HT-29 (cell line): ENCODE measurements at regions not wholly inside any gene's neighbourhood (a gene's known extent, or its start where the extent isn't known, plus 50 kb on each side); places are given as distances from the start of the nearest gene placed in this dataset.
A peak's percentile ranks its signal among the peaks of the same experiment; 100 is the strongest.
"Not testable (repeated sequence)": the region's sequence is repeated elsewhere in the genome, so short reads cannot be mapped to it uniquely, and the experiment has no call there.

ENCODE experiments used
- DNase-seq: peaks from one replicate; pipeline ENCODE4 v3.0.0-alpha.2; 2015; ENCODE audit warnings: low spot score

DNA sequence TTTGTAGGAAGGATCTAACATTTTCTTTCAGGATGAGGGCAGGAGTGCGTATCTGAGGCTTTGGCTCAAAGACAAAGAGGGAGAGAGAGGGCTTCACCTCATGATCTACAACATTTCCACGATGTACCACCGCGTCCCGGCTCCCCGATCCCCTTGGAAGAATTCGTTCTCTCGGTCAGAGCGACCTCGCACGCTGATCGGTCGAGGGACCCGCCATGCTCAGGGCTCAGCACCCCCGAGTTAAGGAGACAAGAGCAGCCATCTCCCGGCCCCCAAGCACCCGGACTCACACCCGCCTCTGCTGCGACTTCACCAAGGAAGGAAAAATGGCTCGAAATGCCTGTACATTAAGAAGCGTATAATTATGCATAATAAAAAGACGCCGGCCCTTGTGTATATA is 89.5 kb upstream of the RPL38 start:
- DNase-seq, result no peak

DNA sequence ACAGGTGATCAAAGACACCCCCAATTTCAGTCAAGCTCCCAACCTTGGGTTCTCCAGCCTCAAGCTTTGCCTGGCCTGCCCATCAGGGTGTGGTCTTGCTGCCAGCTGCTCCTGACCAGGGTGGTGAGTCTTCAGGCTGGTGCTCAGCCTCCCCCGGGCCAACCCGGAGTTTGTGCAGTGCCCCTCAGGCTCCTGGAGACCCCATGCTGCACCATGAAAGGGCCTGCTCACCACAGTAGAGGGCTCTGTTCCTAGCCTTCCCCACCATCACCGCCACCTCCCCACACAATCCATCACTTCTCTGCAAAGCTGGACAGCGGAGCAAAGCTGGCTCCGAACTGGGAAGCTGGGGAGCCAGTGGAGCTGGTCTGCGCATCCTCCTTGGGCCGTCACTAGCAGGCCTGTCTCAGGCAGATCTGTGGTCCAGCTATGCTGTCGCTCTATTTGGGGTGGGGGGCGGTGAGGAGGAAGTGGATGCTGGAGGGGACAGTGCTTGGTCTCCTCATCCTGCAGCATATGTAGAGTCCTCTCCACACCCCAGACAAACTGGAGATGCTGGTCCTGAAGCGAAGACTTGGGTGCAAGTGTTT is 88.5 kb upstream of the RPL38 start:
- DNase-seq, result no peak

DNA sequence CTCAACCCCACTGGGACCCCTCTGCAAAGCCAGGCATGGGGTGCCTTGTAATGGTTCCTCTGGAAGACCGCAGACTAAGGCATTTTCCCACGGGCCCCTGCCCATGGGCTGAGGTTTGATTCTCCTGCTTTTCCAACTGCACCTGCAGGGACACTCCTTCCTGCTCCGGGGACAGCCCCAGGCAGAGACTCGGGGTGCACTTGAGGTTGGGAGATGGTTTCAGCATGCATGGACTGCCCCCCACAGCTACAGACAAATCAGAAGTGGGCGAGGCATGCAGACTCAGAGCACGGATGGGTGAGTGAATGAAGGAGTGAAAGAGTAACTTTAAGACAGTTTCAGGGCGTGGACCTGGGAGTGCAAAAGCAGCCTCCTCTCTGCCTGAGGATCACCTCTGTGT is 87.9 kb upstream of the RPL38 start:
- DNase-seq, result no peak

DNA sequence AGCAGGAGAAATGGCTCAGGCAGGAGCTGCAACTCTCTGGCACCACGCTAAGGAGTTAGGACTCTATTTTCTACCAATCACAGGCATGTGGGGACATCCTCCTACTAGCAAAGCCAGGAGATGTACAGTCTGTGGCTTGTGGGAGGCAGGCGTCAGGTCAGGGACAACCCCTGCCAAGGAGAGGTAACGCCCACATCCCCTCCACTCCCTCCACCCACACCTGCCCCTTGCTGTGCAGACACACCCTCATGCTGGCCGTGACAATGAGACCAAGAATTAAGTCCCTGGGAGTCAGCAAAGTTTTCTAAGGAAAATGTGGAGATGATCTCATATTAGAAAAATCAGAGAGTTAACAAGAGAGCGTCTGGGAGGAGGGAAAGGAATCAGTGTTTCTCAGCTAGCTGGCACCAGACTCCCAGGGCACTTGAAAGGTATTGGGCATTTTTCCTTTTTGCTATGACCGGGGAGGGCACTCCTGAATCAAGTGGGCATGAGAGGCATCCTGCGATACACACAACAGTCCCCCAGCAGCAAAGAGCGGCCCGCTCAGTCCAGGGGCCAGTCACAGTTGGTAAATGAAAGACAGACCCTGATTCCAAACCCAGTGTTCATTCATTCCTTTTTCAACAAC is 87.3 kb upstream of the RPL38 start:
- DNase-seq, result no peak

DNA sequence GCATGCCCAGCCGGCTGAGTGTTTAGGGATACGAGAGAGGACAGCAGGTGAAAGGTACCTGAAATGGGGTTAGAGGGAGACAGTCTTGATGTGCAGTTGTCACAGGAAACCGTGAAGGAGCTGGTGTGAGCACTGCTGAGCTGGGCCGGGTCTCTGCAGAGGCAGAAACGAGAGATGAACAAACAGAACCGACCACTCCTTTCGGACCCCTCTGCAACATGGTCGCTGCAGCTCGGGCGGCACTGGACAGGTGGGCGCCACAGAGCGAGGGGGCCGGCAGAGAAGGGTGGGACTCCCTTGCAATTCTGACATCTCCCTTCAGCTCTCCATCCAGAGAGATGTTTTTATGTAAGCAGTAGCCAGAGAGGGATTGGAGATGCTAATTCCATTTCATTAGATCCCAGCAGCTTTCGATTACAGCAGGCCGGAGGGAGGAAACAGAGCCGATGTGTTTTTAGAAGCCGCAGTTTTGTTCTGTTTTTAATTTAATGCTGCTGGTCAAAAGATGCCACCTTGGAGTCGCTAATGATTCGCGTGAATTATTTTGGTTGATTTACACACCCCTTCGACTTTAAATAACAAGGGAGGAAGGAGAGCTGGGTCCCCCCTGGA is 86.3 kb upstream of the RPL38 start:
- DNase-seq, result no peak

DNA sequence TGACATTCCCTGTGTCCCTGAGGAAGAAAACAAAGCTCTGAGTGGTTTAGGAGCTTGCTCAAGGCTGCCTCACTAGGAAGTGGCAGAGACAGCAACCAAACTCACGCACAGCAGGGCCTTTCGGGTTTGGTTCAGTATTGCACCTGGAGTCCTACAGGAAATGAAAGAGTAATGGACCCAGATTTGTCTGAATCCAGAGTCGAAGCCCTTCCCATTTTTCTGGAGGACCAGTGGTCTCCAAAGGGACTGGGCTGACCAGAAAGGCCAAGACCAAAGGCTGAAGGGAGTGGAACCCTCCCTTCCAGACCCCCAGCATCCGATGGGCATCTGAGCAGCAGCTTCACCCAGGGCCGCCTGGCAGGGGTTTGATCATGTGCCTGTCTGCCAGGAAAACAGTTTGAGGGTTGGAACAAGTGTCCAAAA is 85.5 kb upstream of the RPL38 start:
- no peak for DNase-seq

DNA sequence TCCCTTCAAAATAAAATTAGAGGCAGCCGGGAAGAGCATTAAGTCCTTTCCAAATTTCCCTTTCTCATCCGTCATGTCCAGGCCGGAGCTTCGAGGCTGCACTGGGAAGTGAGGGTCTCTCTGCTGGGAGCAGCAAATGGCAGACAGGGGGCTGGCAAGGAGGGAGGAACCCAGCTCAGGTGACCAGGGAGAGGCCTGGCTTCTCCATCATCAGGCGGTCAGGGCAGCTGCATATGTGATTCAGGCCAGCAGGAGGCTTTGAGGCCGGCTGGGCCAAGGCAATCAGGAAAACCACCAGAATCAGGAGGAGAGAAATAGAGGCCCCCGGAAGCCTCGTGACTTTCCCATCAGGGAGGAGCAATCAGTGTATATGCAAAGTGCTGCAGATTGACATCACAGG is 85.0 kb upstream of the RPL38 start:
- DNase-seq, result peak; percentile 9

DNA sequence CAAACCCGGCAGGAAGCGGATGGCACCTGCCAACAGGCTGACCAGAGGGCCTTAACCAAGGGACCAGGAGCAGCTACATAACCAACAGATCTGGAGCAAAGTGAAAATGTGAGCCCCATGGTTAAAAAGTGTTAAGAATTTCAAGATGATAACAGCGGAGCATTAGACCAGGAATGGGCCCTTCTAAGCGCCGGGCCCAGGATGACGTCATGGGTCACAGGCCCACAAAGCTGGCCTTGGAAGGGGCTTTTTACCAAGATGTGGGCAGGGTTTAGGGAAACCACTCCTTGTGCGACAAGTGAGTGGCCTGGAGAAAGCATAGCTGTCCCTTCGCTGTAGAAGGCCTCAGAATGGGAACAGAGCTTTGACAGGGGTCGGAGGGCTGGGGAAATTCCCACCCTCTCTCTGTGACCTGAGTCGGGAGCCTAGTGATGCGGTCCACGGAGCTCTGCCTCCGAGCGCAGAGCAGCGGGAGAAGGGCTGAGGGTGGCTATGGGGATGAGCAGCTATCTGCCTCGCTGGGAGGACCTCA is 84.4 kb upstream of the RPL38 start:
- DNase-seq, result no peak

DNA sequence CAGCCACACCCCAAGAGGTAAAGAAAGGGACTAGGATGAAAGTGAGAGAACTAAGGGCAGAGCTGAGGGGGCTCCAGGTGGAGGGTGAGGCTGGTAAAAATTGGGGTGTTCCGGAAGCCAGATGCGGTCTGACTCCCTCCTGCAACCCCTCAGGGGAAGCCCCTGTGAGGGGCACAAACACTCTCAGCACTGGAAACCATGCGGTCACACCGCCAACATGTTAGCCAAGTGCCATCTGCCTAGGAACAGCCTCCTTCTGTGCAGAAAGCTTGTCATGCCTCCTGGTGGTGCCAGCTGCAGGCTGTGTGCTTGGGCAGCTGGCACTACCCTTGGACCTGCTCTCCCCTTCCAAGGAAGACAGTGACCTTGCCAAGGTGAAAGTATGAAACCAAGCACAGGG is 83.5 kb upstream of the RPL38 start:
- DNase-seq, result no peak

DNA sequence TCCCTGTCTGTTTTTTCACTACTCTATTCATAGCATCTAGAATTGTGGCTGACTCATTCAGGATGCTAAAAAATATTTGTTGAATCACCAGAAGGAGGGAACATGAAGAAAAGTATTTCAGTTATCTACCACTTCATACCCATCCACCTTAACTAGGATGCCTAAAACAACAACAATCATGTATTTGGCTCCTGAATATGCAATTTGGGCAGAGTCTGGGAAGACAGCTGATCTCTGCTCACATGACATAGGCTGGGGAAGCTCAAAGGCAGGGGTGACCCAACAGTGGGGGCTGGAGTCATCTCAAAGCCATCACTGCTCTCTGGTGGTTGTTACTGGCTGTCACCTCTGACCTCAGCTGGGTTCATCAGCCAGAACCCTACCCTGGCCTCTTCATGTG is 80.1 kb upstream of the RPL38 start:
- DNase-seq, result no peak

DNA sequence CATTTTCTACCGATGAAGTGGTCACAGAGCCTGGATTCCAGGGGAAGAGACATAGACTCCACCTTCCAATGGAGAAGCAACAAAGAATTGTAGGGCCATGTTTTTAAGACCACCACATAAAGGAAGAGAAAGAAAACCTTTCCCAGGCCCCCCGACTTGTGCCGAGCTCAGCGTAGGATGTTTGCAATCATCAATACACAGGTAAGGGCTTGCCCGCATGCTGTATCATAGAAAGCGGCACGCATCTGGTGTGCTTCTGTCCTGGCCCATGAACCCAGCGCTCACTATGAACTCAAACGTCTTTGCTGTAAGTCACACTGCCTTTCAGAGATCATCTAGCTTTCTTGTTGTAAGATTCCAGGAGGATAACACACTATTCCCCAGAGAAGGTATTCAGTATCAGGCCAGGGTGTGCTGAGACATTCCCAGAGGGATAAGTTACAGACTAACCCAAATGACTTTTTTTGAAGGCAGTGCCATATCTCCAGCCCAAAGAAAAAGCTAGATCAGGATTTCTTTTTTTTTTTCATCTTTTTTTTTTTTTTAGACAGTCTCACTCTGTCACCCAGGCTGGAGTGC is 79.5 kb upstream of the RPL38 start:
- no peak for DNase-seq

DNA sequence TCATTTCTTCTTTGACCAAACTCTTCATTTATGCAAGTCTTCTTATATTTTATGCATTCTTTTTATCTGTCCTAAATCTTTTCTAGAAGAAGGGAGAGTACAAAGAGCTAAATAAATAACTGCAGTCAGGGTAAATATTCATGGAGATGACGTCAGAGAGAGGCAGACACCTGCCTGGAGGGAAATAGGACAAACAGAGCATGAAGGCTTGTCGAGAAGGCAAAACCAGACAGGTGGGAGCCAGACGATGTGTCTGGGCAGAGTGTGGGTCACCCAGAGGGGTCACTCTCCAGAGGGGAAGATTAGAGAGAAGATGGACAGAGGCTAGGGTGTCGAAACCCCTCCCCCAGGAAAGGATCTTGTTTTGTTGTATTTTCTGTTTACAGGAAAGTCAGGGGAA is 78.3 kb upstream of the RPL38 start:
- no peak for DNase-seq

DNA sequence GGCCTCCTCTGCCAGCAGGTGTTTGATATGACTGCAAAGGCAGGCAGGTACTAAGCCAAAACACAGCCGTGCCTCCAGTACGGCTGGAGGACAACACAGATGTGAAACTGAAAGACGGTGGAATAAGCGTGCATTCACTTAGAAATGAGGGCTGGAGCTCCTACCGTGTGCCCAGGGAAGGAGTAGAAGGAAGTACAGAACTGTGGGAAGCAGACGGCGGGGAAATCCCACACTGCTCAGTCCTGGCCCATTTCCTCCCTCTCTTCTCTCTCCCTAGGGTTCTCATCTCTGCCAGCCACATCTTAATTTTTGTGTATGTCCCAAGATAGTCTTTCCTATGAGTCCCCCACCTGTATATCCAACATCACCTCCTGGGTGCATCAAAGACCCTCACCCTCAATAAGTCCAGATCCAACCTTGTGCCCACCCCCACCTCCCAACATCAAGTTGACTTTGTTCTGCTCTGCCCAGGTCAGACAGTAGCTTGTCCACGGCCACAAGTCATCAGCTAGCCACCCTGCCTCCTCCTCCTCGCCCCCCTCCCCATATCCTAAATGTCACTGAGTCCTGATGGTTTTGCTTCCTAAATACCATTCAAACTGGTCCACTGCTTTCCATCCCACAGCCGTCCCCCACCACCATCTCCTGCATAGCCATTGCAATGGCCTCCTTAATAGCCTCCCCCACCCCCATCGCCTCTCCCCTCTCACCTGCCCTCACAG is 77.1 kb upstream of the RPL38 start:
- DNase-seq, result no peak

DNA sequence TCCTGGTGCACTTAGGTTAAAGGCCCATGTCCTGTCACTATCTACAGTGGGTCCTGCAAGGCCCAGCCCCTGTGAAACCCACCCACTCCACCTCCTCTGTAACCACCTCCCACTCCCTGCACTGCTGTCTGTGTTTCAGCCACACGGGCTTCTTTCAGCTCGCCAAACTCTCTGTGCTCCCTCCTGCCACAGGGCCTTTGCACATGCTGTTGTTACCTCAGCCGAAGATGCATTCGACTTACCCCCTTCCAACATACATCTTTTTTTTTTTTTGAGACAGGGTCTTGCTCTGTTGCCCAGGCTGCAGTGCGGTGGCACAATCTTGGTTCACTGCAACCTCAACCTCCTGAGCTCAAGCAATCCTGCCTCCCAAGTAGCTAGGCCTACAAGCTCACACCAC is 76.5 kb upstream of the RPL38 start:
- no peak for DNase-seq

DNA sequence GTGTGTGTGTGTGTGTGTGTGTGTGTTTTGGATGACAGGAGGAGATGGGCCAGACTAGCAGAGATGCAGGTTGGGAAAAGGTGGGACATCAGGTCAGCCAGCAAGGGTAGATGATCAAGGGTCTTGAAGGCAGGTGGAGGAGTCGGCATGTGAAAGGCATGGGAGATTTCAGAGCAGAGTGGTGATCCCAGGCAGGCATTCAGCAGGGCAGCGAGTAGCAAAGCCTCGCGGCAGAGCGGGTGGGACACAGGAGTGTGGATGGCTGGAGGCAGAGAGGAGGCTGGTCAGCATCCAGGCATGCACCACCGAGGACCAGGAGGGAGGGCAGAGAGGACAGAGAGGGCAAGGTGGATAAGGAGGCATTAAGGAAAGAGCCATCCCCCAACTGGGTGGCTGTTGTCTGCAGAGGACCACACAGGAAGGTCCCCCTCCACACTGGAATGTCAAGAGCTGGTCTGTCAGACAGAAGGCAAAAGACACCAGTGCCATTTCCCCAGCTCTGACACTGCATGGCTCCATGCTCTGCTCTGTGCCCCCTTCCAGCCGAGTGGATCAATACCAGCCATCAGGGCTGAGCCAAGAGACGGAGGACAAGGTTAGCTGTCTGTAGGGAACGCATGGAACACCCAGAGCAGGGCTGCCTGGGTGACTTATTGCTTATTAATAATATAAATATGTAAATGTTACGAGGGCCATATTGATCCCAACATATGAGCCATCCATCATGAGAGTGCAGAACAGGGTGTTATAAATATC is 74.8 kb upstream of the RPL38 start:
- no peak for DNase-seq

DNA sequence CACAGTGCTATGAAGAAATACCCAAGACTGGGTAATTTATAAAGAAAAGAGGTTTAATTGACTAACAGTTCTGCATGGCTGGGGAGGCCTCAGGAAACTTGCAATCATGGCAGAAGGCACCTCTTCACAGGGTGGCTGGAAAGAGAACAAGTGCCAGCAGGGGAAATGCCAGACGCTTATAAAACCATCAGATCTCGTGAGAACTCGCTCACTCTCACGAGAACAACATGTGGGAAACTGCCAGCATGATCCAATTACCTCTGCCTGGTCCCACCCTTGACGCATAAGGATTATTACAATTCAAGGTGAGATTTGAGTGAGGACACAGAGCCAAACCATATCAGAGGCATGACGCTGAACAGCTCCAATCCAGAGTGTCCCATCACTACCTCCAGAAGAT is 73.7 kb upstream of the RPL38 start:
- not testable (repeated sequence) for DNase-seq

DNA sequence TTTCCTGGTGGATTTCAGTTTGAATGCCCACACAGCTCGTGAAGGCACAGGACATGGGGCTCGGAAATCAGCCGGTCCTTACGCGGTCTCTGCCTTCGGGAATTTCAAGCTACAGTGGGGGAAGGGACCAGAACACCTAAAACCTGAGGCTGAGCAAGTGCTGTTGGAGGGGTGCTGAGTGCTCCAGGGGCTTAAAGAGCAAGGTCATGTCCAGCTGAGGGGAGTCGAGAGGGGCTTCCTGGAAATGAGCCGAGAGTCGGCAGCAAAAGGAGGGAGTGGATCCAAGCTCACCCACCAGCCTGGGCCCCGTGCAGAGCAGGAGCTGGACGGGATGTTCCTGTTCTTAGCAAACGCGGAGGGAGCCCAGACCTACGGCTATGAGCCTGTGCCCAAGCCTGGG is 73.2 kb upstream of the RPL38 start:
- no peak for DNase-seq

DNA sequence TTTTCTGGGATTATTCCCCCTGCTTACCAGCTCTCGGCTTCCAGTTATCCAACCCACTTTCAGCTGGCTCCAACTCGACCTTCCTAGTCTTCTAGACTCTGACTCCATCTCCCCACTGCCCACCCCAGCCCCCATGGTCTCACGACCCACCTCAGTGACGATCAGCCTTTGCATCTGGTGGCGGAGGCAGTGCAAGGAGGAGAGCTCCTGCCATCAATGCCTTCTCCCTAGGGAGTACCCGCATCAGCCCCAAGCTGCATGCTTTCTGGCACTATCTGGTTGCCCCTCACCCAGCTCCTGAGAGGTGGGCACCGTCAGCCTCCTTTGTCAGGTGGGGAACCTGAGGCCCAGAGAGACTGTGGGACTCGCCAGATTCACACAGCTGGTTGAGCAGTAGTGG is 72.6 kb upstream of the RPL38 start:
- no peak for DNase-seq

DNA sequence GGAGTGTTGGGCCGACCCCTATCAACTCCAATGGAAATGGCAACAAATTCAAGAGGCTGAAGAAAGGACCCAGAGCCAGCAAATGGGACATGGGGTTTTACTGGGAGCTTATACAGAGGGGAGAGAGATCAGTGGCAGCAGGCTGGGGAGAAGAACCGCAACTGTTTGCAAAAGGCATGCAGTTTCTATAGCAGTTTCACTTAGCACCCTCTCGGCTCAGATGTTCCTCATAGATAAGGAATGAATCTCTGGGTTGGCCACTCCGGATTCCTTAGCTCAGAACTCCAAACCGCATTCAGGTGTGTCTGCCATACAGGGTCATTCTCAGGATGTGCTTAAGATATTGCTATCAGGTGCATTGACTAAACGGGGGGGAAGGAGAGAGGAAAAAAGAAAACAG is 71.1 kb upstream of the RPL38 start:
- DNase-seq, result no peak

DNA sequence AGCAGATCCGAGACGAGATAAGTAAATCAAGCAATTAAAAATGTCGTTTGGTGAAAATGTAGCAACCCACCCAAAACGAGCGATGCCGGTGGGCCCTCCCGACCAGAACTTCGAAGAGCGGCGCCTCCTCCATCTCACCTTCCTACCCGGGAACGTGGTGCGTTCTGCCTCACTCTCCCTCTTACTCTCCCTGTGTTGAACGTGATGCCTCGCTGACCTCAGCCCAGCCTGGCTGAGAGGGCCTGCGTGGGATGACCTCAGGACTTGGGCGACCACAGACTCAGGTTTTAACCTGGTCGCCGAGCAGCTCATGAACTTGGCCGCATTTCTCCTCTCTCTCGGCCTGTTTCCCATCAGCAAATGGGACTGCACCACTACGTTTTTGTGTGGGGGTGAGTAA is 69.7 kb upstream of the RPL38 start:
- DNase-seq, result no peak

DNA sequence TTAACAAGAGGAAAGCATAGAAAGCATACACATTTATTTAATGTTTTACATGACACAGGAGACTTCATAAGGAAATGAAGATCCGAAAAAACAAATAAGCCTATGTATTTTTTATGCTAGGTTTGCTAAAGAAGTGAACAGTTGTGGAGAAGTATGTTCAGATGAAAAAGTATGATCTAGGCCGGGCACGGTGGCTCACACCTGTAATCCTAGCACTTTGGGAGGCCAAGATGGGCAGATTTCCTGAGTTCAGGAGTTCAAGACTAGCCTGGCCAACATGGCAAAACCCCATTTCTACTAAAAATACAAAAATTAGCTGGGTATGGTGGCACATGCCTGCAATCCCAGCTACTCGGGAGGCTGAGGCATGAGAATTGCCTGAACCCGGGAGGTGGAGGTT is 69.2 kb upstream of the RPL38 start:
- not testable (repeated sequence) for DNase-seq

DNA sequence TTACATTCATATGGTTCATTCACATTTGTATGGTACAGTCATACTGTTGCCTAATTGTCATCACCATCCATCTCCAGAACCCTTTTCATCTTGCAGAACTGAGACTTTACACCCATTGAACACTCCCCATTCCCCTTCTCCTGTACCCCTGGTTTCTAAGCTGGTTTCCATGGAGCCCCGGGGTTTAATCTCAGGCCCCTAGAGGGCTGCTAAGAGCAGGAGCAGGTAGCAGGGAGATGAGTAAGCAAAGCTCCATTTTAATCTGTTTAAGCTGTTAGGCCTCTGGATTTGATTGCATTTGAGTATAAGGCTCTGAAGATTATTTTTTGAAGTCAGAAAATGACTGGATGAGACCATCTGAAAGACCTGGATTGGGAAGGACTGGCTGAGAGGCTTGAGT is 68.5 kb upstream of the RPL38 start:
- no peak for DNase-seq
